Activated naive CD4-positive, alpha-beta T cell treated with anti-CD3 and anti-CD28 coated beads, Interleukin-2, amount 10 ng/mL, durations not matched to agents 7 days and 5 days (primary cell): ENCODE measurements at regions not wholly inside any gene's neighbourhood (a gene's known extent, or its start where the extent isn't known, plus 50 kb on each side); places are given as distances from the start of the nearest gene placed in this dataset.
"Not testable (repeated sequence)": the region's sequence is repeated elsewhere in the genome, so short reads cannot be mapped to it uniquely, and the experiment has no call there.

Experiments
- CTCF ChIA-PET: fragments of 350-600 bp; sonication (Branson Sonifier 250); formaldehyde crosslinking; loops from one replicate; lab custom pipeline; 2021; ENCODE audit warnings: antibody characterized with exemption; lab: Charles Lee
- DNase-seq: peaks from one replicate; pipeline ENCODE4 v3.0.0-alpha.2; 2020
- H3K27ac Mint-ChIP-seq: one replicate; pipeline ENCODE4 v1.8.0; 2021; ENCODE audit warnings: mild to moderate bottlenecking, moderate library complexity, mixed read lengths
- H3K27me3 Mint-ChIP-seq: one replicate; pipeline ENCODE4 v1.8.0; 2021; ENCODE audit warnings: mild to moderate bottlenecking, mixed read lengths
- H3K36me3 Mint-ChIP-seq: one replicate; pipeline ENCODE4 v1.8.0; 2021; ENCODE audit warnings: mixed read lengths
- H3K4me1 Mint-ChIP-seq: one replicate; pipeline ENCODE4 v1.8.0; 2021; ENCODE audit warnings: mixed read lengths
- H3K4me3 Mint-ChIP-seq: one replicate; pipeline ENCODE4 v1.8.0; 2021; ENCODE audit warnings: mild to moderate bottlenecking, moderate library complexity, mixed read lengths
- H3K9me3 Mint-ChIP-seq: one replicate; pipeline ENCODE4 v1.8.0; 2021; ENCODE audit warnings: mixed read lengths

DNA sequence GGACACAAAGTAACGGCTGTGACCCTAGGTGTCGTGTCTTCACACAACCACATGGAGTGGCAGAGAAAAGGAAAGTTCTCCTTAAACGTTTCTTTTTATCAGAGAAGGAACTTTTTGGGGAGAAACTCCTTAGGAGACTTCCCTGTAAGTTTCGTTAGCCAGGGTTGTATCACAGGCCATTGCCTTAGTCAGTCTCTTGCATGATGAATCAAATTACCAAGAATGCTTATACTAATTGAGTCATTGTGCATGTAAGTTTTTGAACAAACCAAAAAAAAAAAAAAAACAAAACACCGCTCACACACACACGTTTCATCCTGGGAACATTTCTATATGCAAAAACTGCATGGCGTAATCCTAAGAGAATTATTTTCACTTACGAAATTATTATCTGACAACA lies 150.4 kb upstream of the SATB1 start:
- Mint-ChIP-seq H3K9me3 (peaks cover 2% of the 10 kb centered on the region), H3K27me3 (no peaks in the 10 kb centered on the region), H3K4me3 (no peak overlapping the region), H3K4me1 (no peaks in the 10 kb centered on the region), H3K27ac (no peak overlapping the region), H3K36me3 (peaks cover 1% of the 10 kb centered on the region)
- no peak for DNase-seq
- CTCF ChIA-PET: no interaction called here

DNA sequence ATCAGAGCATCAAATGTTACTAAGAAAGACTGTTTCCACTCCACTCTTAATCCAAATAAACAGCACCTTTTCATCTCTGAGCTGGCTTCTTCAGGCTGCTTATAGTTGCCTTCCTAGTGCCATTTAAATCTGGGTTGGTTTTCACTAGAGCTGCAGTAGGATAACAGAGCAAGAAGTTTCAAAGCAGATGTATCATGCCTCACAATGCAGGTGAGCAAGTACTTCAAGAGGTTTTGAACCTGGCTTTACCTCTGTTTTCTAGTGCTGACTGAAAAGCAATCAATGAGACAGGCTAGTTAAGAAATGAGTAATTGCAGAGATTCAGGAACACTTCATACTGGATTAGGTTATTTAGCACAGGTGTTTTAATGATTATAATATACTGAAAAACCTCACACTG lies 147.7 kb upstream of the SATB1 start:
- no peak for DNase-seq
- no peaks in the 10 kb centered on the region for H3K9me3 Mint-ChIP-seq
- peaks cover 2% of the 10 kb centered on the region for H3K4me1 Mint-ChIP-seq
- no peaks in the 10 kb centered on the region for H3K36me3 Mint-ChIP-seq
- H3K27ac Mint-ChIP-seq: no peak overlapping the region
- CTCF ChIA-PET: interaction anchor here (0.5 to 1.6 kb wide), 4 partner anchors 13 to 1387 kb away, joined by 3 to 7 read pairs (median 3); no protein-coding TSS in a partner anchor
- H3K27me3 Mint-ChIP-seq: no peaks in the 10 kb centered on the region
- H3K4me3 Mint-ChIP-seq: no peak overlapping the region

DNA sequence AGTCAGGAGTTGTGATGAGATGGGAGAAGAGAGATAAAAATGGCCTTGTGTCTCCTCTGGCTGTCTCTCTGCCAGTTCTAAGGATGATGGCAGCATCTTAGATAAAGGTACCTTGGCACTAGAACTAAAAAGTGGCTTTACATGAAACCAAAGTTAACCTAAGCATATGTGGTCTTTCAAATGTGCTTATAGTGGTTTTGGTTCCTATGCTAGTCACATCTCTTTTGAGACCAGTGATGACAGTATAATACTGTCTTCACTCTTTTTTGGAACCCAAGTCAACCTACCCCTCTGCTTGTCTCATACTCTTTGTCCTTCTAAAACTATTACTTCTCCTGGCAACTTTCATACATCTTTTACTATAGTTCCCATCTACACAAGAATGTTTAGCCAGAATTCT lies 142.2 kb upstream of the SATB1 start:
- CTCF ChIA-PET: no interaction called here
- Mint-ChIP-seq H3K27ac (no peak overlapping the region), H3K9me3 (no peaks in the 10 kb centered on the region), H3K27me3 (no peaks in the 10 kb centered on the region), H3K4me3 (no peak overlapping the region), H3K36me3 (no peaks in the 10 kb centered on the region), H3K4me1 (peaks cover 7% of the 10 kb centered on the region)
- no peak for DNase-seq

DNA sequence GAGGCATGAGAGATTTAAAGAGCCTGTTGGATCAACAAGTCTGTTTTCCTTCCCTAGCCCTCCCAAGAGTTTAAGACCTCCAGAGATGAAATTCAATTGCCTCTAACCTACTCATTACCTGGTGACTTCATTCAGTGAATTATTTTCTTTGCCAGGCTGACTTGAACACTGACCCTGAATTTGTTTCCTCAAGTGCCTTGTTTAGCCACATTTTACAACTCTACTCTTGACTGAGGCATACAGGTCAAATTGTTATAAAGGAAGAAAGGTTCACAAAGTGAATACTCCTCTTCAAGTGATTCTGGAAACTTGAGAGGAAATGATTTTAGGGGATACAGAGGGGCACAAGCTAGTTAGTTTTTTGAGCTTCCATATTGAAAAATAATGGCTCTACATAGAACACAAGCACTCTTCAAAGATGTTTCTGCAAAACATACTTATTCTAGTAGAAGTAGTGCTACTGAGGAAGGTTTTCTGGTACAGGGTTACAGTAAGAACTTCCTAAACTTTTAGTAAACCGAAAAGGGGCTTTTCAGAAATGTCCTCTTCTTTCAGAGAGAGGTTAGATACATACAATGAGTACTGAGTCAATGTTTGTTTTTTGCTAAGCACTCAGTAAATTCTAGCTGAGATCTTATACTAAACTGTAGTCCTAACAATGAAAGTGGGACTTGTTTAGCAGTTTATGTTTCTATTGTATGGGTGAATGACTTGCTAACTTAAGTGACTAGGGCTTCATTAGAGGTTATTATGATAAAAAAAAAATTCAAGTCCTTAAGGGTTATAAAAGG lies 137.4 kb upstream of the SATB1 start:
- H3K27ac Mint-ChIP-seq: no peak overlapping the region
- peaks cover 40% of the 10 kb centered on the region for H3K4me1 Mint-ChIP-seq
- peaks cover 2% of the 10 kb centered on the region for H3K9me3 Mint-ChIP-seq
- no peak for DNase-seq
- H3K27me3 Mint-ChIP-seq: no peaks in the 10 kb centered on the region
- no peak overlapping the region for H3K4me3 Mint-ChIP-seq
- peaks cover 12% of the 10 kb centered on the region for H3K36me3 Mint-ChIP-seq
- CTCF ChIA-PET: interaction anchor here (0.7 to 1.1 kb wide), 3 partner anchors 151 to 197 kb away, joined by 3 to 4 read pairs (median 4); no protein-coding TSS in a partner anchor

DNA sequence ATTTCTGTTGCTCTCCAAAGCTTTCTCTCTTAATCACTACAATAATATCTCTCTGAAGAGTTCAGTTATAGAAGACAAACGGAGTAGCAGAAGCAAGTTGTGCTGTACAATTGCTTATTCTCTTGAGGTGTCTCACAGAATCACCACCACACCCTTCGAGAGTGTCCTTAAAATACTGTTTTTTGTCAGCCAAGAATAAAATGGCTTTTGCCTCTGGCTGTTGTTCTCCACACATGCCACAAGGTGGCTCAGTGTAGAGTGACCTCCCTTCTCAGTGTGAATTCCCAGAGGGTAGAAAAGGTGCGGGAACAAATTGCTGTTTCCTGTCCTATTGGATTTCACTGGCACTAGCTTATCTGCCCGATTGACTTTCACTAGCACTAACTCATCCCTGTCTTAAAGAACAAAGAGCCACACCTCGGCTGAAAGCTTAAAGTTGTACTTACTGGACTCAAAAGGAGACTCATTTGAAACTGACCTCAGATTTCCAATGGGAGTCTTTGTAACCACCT lies 134.2 kb upstream of the SATB1 start:
- Mint-ChIP-seq H3K4me3 (no peak overlapping the region), H3K9me3 (peaks cover 4% of the 10 kb centered on the region), H3K4me1 (peaks cover 52% of the 10 kb centered on the region), H3K27ac (no peak overlapping the region), H3K27me3 (no peaks in the 10 kb centered on the region), H3K36me3 (peaks cover 14% of the 10 kb centered on the region)
- CTCF ChIA-PET: interaction anchor here (0.6 to 3.3 kb wide), 34 partner anchors 11 to 430 kb away, joined by 3 to 62 read pairs (median 4); no protein-coding TSS in a partner anchor
- DNase-seq: peak; percentile 27

DNA sequence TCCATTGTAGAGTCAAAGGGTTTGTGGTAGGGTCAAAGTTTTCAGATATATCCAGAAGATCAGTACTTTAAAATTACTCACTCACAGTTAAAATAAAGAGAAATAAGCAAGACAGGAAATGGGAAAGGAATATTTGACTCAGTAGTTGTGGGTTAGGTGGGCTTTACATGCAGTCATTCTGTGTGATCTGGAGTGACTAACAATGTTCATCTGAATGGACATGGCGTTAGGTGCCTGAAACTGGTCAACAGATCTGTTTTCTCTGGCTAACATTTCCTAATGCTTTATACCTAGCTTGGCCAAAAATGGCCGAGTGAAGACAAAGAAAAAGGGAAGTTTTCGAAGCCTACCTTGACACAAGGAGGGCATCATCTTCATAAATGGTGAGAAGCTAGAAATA lies 133.4 kb upstream of the SATB1 start:
- H3K4me1 Mint-ChIP-seq: peaks cover 52% of the 10 kb centered on the region
- DNase-seq: no peak
- no peaks in the 10 kb centered on the region for H3K27me3 Mint-ChIP-seq
- H3K4me3 Mint-ChIP-seq: no peak overlapping the region
- H3K36me3 Mint-ChIP-seq: peaks cover 17% of the 10 kb centered on the region
- no peak overlapping the region for H3K27ac Mint-ChIP-seq
- CTCF ChIA-PET: interaction anchor here (0.9 to 3.3 kb wide), 15 partner anchors 13 to 431 kb away, joined by 3 to 62 read pairs (median 8); no protein-coding TSS in a partner anchor
- H3K9me3 Mint-ChIP-seq: peaks cover 4% of the 10 kb centered on the region

DNA sequence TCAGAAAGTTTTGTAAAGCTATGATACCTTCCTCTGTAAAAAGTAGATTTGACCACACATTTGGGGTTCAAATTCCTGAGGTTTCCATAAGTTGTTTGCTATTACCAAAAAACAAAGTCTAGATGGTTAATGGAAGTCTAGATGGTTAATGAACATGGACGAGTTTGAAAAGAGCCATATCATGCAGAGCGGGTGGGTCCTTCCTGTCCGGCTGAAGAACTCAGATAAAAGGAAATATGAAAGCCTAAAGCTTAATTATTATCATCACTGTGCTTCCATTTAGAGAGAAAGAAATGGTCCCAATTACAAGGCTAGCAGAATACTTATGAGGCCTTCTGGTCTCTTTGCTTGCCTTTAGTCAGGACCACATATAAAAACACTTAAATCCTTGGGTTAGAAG lies 132.1 kb upstream of the SATB1 start:
- Mint-ChIP-seq H3K4me3 (no peak overlapping the region), H3K27me3 (no peaks in the 10 kb centered on the region), H3K9me3 (peaks cover 4% of the 10 kb centered on the region), H3K27ac (no peak overlapping the region), H3K4me1 (peaks cover 52% of the 10 kb centered on the region), H3K36me3 (peaks cover 17% of the 10 kb centered on the region)
- CTCF ChIA-PET: interaction anchor here (1.2 to 1.3 kb wide), 2 partner anchors 196 to 202 kb away, joined by 3 read pairs; no protein-coding TSS in a partner anchor
- DNase-seq: no peak

DNA sequence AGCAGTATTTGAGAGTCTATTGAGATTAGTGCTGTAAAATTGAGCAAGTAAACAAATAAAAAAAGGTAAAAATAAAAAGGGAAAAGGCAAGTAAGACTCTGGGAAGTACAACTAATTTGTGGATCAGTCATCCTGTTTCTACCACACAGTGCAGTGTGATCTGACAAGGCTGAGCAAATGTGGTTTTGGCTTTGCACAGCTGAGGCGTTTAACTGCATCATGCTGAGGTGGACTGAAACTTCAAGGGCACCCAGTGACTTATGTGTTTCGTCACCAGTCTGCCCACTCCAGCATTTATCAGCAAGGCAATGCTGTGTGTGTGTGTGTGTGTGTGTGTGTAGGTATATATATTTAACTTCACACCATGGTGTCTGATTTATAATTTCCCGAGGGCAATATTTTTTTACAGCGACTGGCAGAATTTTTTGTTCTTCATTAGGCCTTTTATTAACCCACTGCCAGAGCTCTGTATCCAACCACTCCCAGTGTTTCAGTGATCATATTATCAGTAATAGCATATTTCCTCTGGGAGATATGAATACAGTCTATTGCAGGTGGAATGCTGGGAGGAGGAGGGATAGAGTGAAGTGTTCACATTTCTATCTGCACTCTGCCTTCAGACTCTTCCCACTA lies 131.5 kb upstream of the SATB1 start:
- peak overlapping the region; percentile 26 for H3K27ac Mint-ChIP-seq
- peaks cover 14% of the 10 kb centered on the region for H3K36me3 Mint-ChIP-seq

DNA sequence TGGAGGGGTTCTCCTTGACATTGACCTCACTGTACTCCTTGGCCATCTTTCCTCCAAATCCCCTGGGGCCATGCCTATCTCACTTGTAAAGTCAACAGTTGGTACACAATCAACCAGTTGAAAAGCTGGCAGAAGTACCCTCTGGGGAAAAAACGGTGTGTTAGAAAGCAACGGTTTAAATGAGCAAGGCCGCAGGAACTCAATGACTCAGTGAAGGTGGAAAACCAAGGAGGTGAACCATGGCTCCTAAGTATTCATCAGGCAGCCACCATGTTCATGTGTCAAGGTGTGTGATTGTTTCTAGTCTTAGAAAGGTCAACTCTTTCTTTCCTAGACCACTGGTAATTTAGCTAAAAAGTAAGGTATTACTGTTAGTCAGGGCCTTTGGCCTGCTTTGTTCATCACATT lies 130.9 kb upstream of the SATB1 start:
- Mint-ChIP-seq H3K27me3 (no peaks in the 10 kb centered on the region), H3K4me3 (no peak overlapping the region), H3K27ac (no peak overlapping the region), H3K4me1 (peaks cover 49% of the 10 kb centered on the region), H3K36me3 (peaks cover 12% of the 10 kb centered on the region), H3K9me3 (peaks cover 2% of the 10 kb centered on the region)
- CTCF ChIA-PET: interaction anchor here (0.6 to 1.2 kb wide), 3 partner anchors 29 to 203 kb away, joined by 3 read pairs; no protein-coding TSS in a partner anchor
- DNase-seq: no peak

More for the DNA sequence above, 131.5 kb upstream of the SATB1 start:
- Mint-ChIP-seq H3K4me3 (no peak overlapping the region), H3K4me1 (peaks cover 49% of the 10 kb centered on the region), H3K9me3 (peaks cover 2% of the 10 kb centered on the region), H3K27me3 (no peaks in the 10 kb centered on the region)
- peak; percentile 63 for DNase-seq
- CTCF ChIA-PET: interaction anchor here (0.6 to 1.3 kb wide), 4 partner anchors 30 to 203 kb away, joined by 3 read pairs; no protein-coding TSS in a partner anchor

DNA sequence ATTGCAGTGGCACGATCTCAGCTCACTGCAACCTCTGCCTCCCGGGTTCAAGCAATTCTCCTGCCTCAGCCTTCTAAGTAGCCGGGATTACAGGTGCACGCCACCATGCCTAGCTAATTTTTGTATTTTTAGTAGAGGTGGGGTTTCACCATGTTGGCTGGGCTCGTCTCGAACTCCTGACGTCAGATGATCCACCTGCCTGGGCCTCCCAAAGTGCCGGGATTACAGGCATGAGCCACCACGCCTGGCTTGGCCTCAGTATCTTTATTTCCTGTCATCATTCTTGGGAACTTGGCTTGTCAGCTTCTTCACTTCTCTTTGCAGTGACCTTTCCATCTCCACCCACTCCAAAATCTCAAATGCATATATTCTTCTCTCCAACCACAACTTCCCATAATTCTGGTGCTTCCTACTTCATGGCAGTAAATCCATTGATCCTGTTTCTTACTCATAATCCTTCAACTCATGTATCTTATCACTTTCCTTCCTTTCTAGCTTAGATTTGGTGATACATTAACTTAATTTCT lies 127.5 kb upstream of the SATB1 start:
- CTCF ChIA-PET: interaction anchor here (1.0 to 1.2 kb wide), 3 partner anchors 18 to 205 kb away, joined by 3 read pairs; no protein-coding TSS in a partner anchor
- not testable (repeated sequence) for H3K36me3 Mint-ChIP-seq, H3K27ac Mint-ChIP-seq, H3K27me3 Mint-ChIP-seq, H3K9me3 Mint-ChIP-seq, H3K4me3 Mint-ChIP-seq, DNase-seq
- H3K4me1 Mint-ChIP-seq: peaks cover 18% of the 10 kb centered on the region

DNA sequence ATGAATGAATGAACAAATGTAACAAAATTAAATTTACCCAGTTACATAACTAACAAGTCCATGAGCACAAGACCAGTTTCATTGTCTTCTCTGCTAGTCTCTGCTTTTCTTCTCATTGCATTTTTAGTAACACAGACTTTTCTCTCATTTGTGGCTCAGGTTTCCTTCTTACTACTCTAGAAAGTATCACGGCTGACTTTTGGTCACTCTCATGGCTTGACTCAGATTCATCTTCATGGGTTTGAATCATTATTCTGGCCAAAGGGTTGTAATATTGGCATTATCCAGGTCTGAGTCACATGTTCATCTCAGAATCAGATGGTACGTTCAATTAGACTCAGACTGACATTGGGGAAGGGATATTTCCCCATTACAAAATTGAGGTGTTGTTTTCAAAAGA lies 121.5 kb upstream of the SATB1 start:
- Mint-ChIP-seq H3K27ac (no peak overlapping the region), H3K4me1 (no peaks in the 10 kb centered on the region), H3K4me3 (no peak overlapping the region), H3K27me3 (no peaks in the 10 kb centered on the region), H3K36me3 (peaks cover 9% of the 10 kb centered on the region), H3K9me3 (peaks cover 10% of the 10 kb centered on the region)
- no peak for DNase-seq
- CTCF ChIA-PET: interaction anchor here (1.0 kb wide), 1 partner anchor 13 kb away, joined by 3 read pairs; no protein-coding TSS in a partner anchor

DNA sequence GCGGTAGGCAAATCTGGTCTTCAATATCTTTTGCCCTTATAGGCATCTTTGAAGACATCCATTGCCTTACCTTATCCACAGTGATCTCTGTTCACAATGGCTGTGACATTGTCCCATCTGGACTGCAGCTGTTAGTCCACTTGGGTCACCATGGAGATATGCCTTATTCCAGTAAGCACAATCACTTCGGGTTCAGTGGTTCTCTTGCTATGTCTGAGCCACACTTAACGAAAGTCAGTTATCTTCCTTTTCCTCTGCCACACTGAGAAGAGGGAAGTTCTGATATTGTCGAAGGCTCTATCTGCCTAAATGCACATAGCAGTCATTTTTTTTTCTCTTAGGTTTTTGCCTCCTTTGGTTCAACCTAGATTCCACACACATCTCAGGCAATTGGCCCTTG lies 119.0 kb upstream of the SATB1 start:
- H3K9me3 Mint-ChIP-seq: peaks cover 8% of the 10 kb centered on the region
- peaks cover 9% of the 10 kb centered on the region for H3K36me3 Mint-ChIP-seq
- H3K27ac Mint-ChIP-seq: no peak overlapping the region
- DNase-seq: no peak
- CTCF ChIA-PET: no interaction called here
- H3K4me3 Mint-ChIP-seq: no peak overlapping the region
- H3K4me1 Mint-ChIP-seq: no peaks in the 10 kb centered on the region
- H3K27me3 Mint-ChIP-seq: no peaks in the 10 kb centered on the region

DNA sequence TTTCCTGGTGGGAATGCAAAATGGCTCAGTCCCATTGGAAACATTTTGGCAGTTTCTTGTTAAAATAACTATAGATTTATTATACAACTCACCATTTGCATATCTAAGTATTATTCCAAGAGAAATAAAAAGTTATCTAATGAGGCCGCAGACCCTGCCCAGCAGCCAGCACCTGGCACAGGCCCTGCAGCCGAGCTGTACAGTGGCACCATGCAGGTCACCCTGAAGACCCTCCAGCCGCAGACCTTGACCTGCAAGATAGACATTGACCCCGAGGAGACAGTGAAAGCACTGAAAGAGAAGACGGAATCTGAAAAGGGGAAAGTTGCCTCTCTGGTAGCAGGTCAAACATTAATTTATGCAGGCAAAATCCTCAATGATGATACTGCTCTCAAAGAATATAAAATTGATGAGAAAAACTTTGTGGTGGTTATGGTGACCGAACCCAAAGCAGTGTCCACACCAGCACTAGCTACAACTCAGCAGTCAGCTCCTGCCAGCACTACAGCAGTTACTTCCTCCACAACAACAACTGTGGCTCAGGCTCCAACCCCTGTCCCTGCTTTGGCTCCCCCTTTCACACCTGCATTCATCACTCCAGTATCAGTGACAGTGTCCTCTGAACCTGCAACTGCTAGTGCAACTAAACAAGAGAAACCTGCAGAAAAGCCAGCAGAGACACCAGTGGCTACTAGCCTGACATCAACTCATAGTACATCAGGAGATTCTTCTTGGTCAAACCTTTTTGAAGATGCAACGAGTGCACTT lies 113.5 kb upstream of the SATB1 start:
- Mint-ChIP-seq H3K4me3 (no peak overlapping the region), H3K27ac (no peak overlapping the region), H3K4me1 (no peaks in the 10 kb centered on the region), H3K36me3 (peaks cover 6% of the 10 kb centered on the region), H3K27me3 (no peaks in the 10 kb centered on the region), H3K9me3 (no peaks in the 10 kb centered on the region)
- CTCF ChIA-PET: no interaction called here
- DNase-seq: no peak
